DMS 273 treated with DMSO at 0.1 percent for 48 hours (cell line): ENCODE measurements at regions not wholly inside any gene's neighbourhood (a gene's known extent, or its start where the extent isn't known, plus 50 kb on each side); places are given as distances from the start of the nearest gene placed in this dataset.
"Not testable (repeated sequence)": the region's sequence is repeated elsewhere in the genome, so short reads cannot be mapped to it uniquely, and the experiment has no call there.

ENCODE experiments used
- DNase-seq: peaks from one replicate; lab custom pipeline; 2025; lab: John Stamatoyannopoulos, UW

DNA sequence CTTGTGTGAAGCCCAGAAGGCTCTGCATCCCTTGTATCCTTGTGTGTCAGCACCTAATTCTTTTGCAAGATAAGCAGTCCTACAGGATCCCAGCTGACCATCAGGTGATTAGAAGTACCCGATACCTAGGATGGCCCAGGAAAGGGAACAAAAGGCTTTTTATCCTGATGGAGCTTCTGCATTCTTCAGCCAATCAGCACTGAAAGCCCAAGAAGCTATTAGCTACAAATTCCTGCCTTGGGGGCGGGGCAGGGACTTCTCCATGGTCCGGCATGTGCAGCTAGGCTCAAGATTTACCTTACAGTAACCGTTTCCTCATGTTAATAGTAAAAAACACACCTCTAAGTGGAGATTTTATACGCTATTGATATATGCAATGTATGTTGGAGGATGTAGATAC, 264.6 kb upstream of the THUMPD2 start:
- DNase-seq = no peak

DNA sequence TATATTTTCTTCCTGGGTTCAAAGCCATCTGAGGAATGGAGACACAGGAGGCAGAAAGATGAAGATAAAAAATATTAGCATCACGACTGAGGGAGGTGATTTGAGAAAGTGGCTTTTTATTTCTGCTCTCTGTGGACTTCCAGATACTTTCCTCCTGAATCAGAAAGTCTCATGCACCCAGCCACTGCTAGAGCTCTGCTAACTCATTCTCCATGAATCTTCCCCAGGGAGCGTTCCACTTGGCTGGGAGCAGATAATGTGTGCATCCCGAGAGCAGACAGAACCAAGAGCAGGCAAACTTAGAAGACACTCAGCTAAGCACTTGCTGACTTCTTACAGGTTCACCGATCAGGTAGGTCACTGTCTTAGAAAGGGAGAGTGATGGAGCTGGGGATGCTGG, 264.1 kb upstream of the THUMPD2 start:
- DNase-seq = no peak

DNA sequence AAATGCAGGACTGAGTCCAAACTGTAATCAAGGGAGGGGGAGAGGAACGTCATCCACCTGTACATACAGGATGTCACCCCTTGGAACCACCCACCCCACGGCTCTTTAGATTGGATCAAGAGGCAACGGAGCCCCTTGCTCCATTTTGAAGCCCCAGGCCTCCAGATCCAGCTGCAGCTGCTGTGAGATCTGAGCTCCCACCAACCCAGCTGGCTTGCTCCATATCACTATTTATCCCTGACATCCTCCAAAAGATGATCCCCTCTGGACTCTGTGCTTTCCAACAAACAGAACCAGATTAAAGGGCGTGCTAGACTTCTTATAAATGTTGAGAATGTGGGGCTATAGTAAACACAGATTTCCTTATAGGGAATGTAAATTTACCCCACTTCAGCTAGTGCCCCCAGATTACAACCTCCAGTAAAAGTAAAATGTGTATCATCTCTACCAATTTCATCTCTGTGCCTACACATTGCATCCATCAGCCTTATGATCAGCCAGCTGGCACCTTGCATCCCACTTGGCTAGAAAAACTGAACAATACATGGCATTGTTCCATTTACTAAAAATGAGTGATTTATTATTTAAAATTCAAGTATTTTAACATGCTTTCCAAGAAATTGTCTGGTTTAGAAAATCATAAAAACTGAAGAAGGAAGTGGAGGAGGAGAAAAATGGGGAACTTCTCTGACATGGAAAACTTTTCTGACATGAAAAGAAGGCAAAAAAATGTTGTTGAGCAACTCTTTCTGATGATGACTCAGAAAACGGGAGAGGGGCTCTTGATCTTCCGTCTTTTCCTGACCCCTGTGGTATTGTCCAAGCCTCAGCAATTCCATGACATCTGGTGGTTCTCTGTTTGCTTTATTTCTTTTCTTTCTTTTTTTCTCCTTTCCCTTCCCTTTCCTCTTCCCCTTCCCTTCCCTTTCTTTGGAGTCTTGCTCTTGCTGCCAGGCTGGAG, 262.6 kb upstream of the THUMPD2 start:
- DNase-seq = no peak

DNA sequence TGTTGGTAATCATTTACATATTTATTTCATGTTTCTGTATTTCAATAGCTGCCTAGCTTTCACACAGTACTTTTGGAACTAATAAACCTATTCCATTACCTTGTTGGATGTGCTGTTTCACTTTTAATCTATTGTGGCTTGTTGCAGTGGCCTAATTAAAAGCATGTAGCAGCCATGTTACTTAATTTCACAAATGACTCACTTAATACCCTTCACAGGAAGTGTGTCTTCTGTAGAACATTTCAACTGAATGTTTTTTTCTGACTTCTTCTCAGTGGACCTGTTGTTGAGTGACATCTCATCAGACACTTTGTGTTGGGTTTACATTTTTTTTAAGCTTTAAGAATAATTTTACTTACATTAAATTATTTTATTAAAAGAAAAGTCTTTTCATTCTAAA, 260.5 kb upstream of the THUMPD2 start:
- no peak for DNase-seq

DNA sequence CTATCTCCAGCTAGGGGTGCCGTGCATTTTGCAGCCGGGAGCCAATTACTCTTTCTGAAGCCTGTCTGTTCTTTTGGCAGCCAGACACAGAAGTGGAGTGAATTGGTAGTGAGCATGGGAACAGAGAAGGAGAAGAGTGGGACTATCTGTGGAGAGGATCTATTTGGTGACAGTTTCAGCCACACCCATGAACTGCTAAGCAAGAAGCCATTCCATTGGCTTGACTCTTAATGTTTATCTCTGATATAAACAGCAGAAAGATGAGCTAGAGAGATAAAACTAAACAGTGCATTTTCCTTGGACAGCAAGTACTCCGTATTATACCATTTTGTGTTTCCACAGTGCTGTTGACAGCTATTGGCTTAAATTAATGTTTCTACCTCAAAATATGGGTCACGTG, 259.6 kb upstream of the THUMPD2 start:
- DNase-seq = no peak

DNA sequence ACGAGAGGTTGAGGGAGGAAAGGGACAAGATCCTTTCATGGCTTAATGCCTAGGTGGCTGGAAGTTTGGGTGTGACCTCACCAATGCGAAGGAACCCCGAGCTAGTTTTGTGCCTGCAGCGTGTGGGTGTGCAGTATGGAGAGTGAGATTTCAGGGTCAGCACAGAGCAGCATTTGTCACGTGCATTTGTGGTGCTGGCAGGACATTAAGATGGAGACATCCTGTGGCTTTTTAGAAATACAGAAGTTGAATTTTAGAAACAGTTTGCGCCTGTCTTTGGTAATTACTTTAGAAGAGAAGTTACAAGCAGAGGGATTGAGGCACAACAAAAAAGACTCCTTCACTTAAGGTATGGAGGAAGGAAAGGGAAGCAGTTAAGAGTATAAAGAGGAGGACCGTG, 258.2 kb upstream of the THUMPD2 start:
- no peak for DNase-seq

DNA sequence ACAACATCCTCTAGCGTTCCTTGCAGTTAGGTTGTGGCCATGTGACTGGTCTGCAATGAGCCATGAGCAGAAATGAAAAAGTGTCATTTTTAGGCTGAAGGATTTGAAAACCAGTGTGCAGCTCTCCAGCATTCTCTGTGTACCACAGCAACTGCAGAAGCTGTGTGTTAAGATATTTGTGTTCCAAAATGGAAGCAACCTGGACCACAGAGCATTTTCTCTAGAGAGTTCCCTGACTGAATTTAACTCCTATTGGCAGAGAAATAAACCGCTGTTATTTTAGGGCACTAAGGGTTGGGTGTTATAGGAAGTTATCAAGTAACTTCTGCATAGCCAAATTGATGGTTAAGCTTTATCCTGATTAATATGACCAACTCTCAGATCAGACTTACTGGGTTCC, 257.2 kb upstream of the THUMPD2 start:
- DNase-seq = no peak

DNA sequence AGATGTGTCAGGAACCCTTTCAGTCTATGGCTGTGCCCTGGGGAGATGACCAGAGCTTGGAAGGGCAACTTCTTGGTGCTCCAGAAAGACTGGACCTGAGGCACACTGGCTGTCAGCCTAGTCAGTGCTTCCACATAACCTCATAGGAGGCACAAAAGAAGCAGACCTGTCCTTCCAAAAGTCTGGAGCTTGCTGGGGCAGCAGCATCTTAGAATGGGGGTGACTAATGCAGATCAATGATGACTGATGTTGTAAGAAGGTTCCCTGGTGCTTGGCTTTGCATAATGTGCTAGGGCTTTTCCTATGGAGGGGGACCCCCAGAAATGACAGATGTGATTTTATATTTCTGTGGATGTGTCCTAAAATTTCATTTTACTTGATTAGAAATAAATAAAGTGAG, 255.7 kb upstream of the THUMPD2 start:
- no peak for DNase-seq

DNA sequence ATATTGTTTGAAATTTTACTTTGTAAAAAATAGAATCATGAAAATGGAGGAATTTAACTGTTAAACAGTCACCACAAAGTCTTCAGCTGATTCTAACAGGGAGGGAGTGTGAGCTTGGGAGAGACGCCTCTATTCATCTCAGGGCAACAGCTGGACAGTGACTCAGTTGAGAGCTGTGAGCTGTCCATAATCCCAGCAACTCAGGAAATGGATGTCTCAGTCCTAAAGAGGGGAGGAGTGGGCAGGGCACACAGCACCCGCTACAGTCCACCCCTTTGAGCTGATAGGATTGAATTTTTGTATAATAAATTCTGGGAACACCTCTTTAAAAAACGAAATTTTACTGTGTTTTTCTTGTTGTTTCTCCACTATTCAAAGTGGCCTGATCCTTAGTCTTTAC, 255.1 kb upstream of the THUMPD2 start:
- no peak for DNase-seq

DNA sequence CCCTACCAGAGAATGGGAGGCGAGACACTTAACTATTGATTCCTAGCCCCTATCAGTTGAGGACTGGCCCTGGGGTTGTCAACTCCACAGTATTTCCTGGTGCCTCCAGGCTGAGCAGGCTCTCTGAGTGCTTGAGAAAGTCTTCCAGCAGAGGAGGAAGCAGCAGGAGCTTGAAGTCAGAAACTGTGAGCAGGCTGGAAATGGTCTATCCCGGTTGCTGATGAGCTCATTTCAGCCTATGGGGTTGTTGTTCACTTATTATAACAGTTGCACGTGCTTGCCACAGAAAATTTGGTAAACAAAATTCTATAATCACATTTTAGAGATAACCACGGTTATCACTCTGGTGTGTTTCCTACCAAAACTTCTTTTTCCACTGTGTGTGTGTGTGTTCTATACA, 254.7 kb upstream of the THUMPD2 start:
- DNase-seq = no peak

DNA sequence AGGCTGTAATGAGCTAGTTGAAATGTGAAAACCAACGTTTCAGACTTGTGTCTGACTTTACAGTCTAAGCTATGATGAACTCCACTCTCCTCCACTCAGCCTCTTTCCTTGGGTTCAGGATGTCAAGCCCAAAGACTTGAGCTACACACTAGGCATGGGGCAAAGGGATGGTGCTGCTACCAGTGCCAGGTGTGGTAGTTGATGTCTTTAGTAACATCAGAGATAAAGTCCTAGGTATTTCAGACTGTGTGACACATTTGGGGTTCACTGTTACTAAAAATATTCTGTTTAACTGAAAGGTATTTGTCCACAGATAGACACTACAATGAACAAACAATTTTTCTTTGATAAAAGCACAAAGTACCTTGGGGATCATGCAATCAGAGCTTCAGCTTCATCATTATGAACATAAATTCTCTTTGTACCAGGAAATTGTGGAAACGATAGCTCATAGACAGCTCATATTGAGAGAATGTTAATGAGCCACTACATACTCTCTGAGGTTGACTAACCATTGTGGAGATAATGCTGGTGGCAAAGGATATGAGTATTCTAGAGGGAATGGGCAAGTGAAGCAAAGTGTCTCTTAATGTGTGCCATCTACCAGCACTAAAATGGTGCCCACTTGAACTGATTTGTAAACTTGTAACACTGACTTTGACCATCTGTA, 253.7 kb upstream of the THUMPD2 start:
- no peak for DNase-seq

DNA sequence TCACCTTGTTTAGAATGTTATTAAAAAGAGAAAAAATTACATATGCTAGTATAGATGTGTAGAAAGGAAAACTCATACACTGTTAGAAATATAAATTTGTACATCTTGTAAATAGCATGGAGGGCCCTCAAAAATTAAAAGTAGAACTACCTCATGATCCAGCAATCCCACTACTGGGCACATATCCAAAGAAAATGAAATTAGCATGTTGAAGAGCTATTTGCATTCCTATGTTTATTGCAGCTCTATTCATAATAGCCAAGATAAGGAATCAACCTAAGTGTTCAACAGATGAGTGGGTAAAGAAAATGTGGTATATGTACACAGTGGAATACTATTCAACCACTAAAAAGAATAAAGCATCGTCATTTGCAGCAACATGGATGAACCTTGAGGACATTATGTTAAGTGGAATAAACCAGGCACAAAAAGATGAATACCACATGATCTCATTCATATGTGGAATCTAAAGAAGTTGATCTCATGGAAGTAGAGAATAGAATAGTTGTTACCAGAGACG, 251.5 kb upstream of the THUMPD2 start:
- no peak for DNase-seq

DNA sequence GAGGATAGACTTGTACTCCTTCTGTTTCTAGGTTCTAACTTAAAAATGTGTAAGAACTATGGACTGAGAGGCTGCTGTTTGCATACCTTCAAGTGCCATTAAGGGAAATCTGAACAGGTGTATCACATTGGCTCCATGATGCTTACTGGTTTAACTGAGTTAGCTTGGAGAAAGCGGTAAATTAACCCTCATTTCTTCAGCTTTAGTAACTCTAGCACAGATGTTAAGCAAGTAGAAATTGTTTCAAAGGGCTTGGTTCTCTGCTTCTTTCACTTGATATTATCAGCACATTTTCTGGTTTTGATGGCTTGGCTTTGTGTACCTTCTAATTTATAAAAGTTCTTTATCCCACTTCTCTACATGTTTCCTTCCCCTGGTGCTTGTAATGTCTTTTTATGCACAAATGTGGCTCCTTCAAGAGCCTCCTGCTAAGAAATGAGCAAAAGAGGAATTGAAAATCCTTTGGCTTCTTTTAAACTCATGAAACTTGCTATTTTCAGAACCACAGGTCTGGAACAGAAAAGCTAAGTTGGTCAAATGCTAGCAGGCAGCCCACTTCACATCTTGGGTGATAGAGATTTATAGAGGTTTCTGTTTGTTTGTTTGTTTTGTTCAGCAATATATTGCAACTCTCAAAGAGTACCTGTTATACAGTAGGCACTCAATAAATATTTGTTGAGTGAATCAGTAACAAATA, 249.9 kb upstream of the THUMPD2 start:
- DNase-seq = no peak

DNA sequence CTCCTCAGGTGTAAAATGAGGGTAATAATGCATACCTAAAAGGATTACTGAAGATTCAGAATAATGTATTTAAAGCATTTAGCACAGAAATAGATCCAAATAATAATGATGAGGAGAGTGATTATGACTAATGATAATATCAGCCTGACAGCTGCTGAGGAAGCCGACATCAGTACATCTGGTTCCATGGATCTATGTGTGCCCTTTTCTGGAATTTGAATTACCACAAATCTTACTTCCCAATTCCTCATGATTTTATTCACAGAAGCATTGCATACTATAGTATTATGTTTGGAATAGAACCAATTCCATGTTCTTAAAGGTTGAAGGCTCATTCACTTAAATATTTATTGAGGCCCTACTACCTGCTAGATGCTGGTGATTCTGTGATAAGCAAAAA, 248.9 kb upstream of the THUMPD2 start:
- no peak for DNase-seq

DNA sequence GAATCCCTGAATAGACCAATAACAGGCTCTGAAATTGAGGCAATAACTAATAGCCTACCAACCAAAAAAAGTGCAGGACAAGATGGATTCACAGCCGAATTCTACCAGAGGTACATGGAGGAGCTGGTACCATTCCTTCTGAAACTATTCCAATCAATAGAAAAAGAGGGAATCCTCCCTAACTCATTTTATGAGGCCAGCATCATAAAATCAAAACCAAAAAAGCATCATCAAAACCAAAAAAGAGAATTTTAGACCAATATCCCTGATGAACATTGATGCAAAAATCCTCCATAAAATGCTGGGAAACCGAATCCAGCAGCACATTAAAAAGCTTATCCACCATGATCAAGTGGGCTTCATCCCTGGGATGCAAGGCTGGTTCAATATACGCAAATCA, 246.2 kb upstream of the THUMPD2 start:
- not testable (repeated sequence) for DNase-seq

DNA sequence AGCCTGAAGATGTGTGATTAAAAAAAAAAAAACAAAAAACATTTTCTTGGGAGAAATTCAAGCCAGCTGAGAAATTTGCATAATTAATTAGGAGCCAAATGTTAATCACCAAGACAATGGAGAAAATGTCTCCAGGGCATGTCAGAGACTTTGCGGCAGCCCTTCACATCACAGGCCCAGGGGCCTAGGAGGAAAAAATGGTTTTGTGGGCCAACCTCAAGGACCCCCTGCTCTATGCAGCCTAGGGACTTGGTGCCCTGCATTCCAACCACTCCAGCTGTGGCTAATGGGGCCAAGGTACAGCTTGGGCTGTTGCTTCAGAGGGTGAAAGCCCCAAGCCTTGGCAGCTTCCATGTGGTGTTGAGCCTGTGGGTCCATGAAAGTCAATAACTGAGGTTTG, 241.9 kb upstream of the THUMPD2 start:
- DNase-seq = no peak

DNA sequence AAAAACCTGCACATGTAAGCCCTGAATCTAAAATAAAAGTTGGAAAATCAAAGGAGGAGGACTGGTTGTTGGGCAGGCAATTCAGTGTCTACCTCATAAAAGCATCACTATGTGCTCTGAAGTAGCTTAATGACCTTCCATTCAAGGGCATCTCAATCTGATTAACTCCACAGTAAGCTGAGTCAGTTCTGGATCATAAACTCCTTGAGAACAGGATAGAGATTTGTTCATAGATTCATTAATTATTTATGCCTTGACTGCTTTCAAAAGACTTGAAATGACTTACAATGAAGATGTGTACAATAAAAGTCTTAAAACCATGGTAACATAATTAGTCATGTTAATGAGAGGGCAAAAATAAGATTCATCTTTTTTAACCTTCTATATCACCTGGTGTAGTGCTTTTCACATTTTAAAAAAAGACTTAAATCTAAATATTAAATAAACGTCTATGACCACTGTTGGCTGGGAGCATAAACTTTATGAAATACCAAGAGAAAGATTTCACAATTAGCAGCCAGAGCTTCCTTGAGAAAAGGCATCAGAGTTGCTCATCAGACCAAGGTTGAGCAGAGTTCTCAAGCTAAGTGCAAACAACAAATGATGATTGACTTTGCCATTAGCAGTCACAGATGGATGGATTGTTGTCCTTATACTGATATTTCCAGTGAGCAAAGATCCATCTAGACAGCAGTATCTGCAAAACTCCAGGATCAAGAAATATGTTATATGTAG, 237.3 kb upstream of the THUMPD2 start:
- no peak for DNase-seq

DNA sequence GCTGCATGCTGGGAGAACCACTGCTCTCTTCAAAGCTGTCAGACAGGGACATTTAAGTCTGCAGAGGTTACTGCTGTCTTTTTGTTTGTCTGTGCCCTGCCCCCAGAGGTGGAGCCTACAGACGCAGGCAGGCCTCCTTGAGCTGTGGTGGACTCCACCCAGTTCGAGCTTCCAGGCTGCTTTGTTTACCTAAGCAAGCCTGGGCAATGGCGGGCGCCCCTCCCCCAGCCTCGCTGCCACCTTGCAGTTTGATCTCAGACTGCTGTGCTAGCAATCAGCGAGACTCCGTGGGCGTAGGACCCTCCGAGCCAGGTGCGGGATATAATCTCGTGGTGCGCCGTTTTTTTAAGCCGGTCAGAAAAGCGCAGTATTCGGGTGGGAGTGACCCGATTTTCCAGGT, 234.9 kb upstream of the THUMPD2 start:
- DNase-seq = not testable (repeated sequence)

DNA sequence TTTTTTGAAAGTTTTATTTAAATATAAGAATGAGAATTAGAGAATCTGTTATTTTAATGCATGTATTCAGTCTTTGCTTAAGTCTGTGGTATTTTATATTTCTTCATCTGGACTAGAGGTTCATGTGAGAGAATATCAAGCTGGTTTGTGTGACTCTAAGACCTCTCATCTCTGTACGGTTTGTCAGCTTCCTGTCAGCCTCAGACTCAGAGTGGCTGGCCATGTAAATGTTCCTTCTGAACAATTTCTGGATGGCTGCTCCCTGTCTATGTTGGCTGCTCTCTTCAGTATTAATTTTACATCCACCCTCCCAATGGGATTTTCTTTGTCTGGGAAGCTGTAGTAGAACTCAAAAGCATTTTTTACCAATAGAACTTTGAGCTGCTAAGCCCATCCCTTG, 225.3 kb upstream of the THUMPD2 start:
- DNase-seq = no peak

DNA sequence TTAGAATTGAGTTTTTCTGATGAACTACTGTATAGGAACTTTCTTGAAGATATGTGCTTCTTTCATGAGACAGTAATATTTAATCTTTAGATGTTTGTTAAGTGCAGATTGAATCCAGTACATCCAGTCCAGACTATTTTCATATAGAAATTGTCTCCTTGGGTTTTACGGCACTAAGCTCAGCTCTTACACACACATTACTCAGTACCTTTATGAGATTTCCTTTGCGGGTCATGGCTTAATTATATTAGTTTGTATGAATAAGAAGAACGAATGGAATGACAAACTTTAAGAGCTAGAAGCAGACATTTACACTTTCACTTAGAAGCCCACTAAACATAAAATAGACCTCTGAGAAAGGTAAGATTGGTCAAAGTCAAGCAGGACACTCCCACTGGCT, 223.3 kb upstream of the THUMPD2 start:
- DNase-seq = no peak

DNA sequence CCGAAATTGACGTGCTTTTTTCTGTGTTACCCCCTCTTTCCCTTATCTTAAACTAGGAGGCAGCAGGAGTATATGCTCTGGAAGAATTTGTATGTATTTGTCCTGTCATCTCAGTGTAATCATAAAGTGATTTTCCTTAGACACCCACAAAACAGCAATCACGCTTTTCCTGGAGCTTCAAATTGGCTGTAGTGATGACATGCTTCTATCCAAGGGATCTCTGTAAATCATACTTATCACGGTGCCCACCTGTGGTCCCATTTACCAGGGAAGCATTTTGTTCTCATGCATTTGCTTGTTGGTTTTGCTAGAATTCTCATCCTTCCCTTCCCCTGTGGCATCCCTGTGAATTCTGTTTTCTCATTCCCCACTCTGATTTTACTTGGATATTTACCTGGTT, 220.8 kb upstream of the THUMPD2 start:
- DNase-seq = no peak

DNA sequence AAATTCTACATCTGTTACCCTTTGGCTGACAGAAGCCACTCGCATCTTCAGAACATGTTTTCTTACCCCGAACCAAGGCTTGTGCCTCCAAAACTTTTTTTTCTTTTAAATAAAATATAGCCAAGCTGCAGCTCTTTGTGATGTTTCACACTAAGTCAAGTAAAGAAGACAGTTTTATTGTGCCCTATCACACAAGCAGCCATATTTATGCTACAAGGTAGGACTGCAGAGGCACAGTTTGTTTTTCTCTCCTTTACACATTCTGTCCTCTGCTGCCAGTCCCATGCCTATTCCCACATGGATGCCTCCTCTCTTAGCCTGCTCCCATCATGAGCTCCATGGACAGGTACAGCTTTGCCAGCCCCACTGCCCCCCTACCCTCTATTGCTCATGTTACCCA, 219.6 kb upstream of the THUMPD2 start:
- DNase-seq = no peak
